H1 (cell line): ENCODE measurements at regions not wholly inside any gene's neighbourhood (a gene's known extent, or its start where the extent isn't known, plus 50 kb on each side); places are given as distances from the start of the nearest gene placed in this dataset.

Source experiments
- CTCF ChIA-PET: fragments of 300-600 bp; sonication (Branson Sonifier 250); formaldehyde crosslinking; loops from one replicate; lab custom pipeline; 2021; ENCODE audit not compliant: partially characterized antibody; lab: Charles Lee
- POLR2A ChIA-PET: fragments of 300-600 bp; sonication (Branson Sonifier 250); formaldehyde crosslinking; loops from one replicate; lab custom pipeline; 2021; ENCODE audit warnings: inconsistent platforms; ENCODE audit not compliant: partially characterized antibody; lab: Charles Lee
- DNase-seq, 2 experiments: peaks; one replicate each; pipeline versions ENCODE4 v3.0.0 to v3.0.0-alpha.2; 2010 to 2022; ENCODE audit warnings: low spot score in 2 of 2, low read depth in 1 of 2, mixed read lengths in 1 of 2
- FAIRE-seq: peaks from 2 replicates; lab custom pipeline; 2011; peaks lifted over from hg19 to GRCh38; lab: Jason Lieb, UNC
- H2AFZ ChIP-seq: 2 replicates; pipeline ENCODE4 v1.8.1; 2012; ENCODE audit warnings: low read length, inconsistent platforms
- H2AK5ac ChIP-seq: 2 replicates; pipeline ENCODE4 v1.6.1; 2013; ENCODE audit warnings: low read depth, low read length
- H2BK120ac ChIP-seq: replicated peaks from 2 replicates; pipeline ENCODE3; 2013; ENCODE audit warnings: low read depth, low read length, inconsistent platforms
- H2BK12ac ChIP-seq: 2 replicates; pipeline ENCODE4 v1.6.1; 2013; ENCODE audit warnings: low read depth, low read length
- H2BK15ac ChIP-seq: 2 replicates; pipeline ENCODE4 v1.6.1; 2013; ENCODE audit warnings: low read length
- H2BK20ac ChIP-seq: 2 replicates; pipeline ENCODE4 v1.6.1; 2013; ENCODE audit warnings: low read length
- H2BK5ac ChIP-seq: 2 replicates; pipeline ENCODE4 v1.6.1; 2013; ENCODE audit warnings: low read depth, low read length
- H3K14ac ChIP-seq: 2 replicates; pipeline ENCODE4 v1.6.1; 2013; ENCODE audit warnings: inconsistent platforms; ENCODE audit not compliant: insufficient read length
- H3K18ac ChIP-seq: 2 replicates; pipeline ENCODE4 v1.6.1; 2013; ENCODE audit warnings: low read length; ENCODE audit errors: extremely low read depth
- H3K23ac ChIP-seq: 2 replicates; pipeline ENCODE4 v1.6.1; 2013; ENCODE audit warnings: inconsistent platforms; ENCODE audit not compliant: insufficient read length
- H3K23me2 ChIP-seq: 2 replicates; pipeline ENCODE4 v1.6.1; 2013; ENCODE audit warnings: low read depth, low read length
- H3K27ac ChIP-seq: 2 replicates; pipeline ENCODE4 v1.6.1; 2011; ENCODE audit warnings: low read depth, low read length, inconsistent platforms
- H3K27me3 ChIP-seq, 4 experiments: replicated peaks in 1 of 4; 1 replicate in 1 of 4; 2 replicates in 3 of 4; pipeline versions ENCODE4 v1.6.1 to v1.8.1; 2011 to 2013; ENCODE audit warnings: low read length in 3 of 4, mild to moderate bottlenecking in 3 of 4, inconsistent platforms in 2 of 4, mixed read lengths in 2 of 4, moderate library complexity in 1 of 4; ENCODE audit not compliant: control insufficient read depth in 3 of 4, insufficient read depth in 3 of 4; ENCODE audit errors: extremely low read depth in 1 of 4
- H3K36me3 ChIP-seq, 4 experiments: 2 replicates each; pipeline versions ENCODE4 v1.6.1 to v1.8.1; 2011 to 2013; ENCODE audit warnings: mild to moderate bottlenecking in 4 of 4, low read length in 3 of 4, moderate library complexity in 2 of 4, control low read depth in 1 of 4, inconsistent platforms in 1 of 4; ENCODE audit not compliant: insufficient read depth in 4 of 4, control insufficient read depth in 2 of 4
- H3K4ac ChIP-seq: replicated peaks from 2 replicates; pipeline ENCODE3; 2013; ENCODE audit warnings: low read length, low read depth, mixed read lengths, inconsistent platforms; ENCODE audit not compliant: insufficient read length
- H3K4me1 ChIP-seq, 4 experiments: replicated peaks in 1 of 4; 1 replicate in 1 of 4; 2 replicates in 3 of 4; pipeline versions ENCODE4 v1.6.1 to v1.8.1; 2011 to 2013; ENCODE audit warnings: low read length in 3 of 4, inconsistent platforms in 2 of 4, mixed read lengths in 1 of 4; ENCODE audit not compliant: insufficient read depth in 4 of 4, control insufficient read depth in 3 of 4
- H3K4me2 ChIP-seq, 2 experiments: 2 replicates each; pipeline versions ENCODE4 v1.6.1 to v1.8.1; 2011 to 2013; ENCODE audit warnings: low read depth in 2 of 2, low read length in 2 of 2, control low read depth in 1 of 2, inconsistent platforms in 1 of 2, mild to moderate bottlenecking in 1 of 2; ENCODE audit not compliant: insufficient read depth in 1 of 2
- H3K4me3 ChIP-seq, 4 experiments: fragments of 200-600, 300-600 bp in 1 of 4; sonication (generic), shearing (Covaris generic), sonication (Bioruptor Twin) in 1 of 4; 2 replicates each; pipeline versions ENCODE4 v1.5.1 to v1.8.1; 2011 to 2016; ENCODE audit warnings: low read length in 4 of 4, low read depth in 3 of 4, control low read depth in 2 of 4, inconsistent platforms in 2 of 4, mild to moderate bottlenecking in 2 of 4, mixed read lengths in 1 of 4, moderate library complexity in 1 of 4; ENCODE audit not compliant: insufficient read depth in 2 of 4; ENCODE audit errors: extremely low read depth in 1 of 4
- H3K56ac ChIP-seq: replicated peaks from 2 replicates; pipeline ENCODE3; 2013; ENCODE audit warnings: low read depth, mild to moderate bottlenecking, mixed read lengths, low read length, inconsistent platforms; ENCODE audit not compliant: insufficient read length
- H3K79me1 ChIP-seq: 2 replicates; pipeline ENCODE4 v1.6.1; 2013; ENCODE audit warnings: low read depth, low read length, control low read depth
- H3K79me2 ChIP-seq, 2 experiments: 2 replicates each; pipeline versions ENCODE4 v1.6.1 to v1.8.1; 2012 to 2013; ENCODE audit warnings: low read length in 2 of 2, mild to moderate bottlenecking in 2 of 2, inconsistent platforms in 1 of 2; ENCODE audit not compliant: insufficient read depth in 2 of 2, control insufficient read depth in 1 of 2
- H3K9ac ChIP-seq, 4 experiments: replicated peaks in 1 of 4; 1 replicate in 1 of 4; 2 replicates in 3 of 4; pipeline versions ENCODE4 v1.6.1 to v1.8.1; 2011 to 2013; ENCODE audit warnings: low read depth in 3 of 4, low read length in 3 of 4, control low read depth in 2 of 4, mild to moderate bottlenecking in 2 of 4, moderate library complexity in 2 of 4, inconsistent platforms in 1 of 4; ENCODE audit errors: extremely low read depth in 1 of 4
- H3K9me3 ChIP-seq, 2 experiments: 2 replicates each; pipeline versions ENCODE4 v1.6.1 to v1.8.1; 2012 to 2013; ENCODE audit warnings: mild to moderate bottlenecking in 2 of 2, moderate library complexity in 2 of 2, control low read depth in 1 of 2, inconsistent platforms in 1 of 2, low read depth in 1 of 2, low read length in 1 of 2, mixed read lengths in 1 of 2; ENCODE audit not compliant: insufficient read depth in 2 of 2
- H4K20me1 ChIP-seq, 2 experiments: replicated peaks in 1 of 2; 2 replicates each; pipeline versions ENCODE3 to v1.8.1; 2011 to 2013; ENCODE audit warnings: inconsistent platforms in 2 of 2, low read length in 2 of 2, mild to moderate bottlenecking in 1 of 2; ENCODE audit not compliant: insufficient read depth in 2 of 2, control insufficient read depth in 1 of 2
- H4K5ac ChIP-seq: 2 replicates; pipeline ENCODE4 v1.6.1; 2013; ENCODE audit warnings: low read length, low read depth, mixed read lengths, inconsistent platforms; ENCODE audit not compliant: insufficient read length
- H4K8ac ChIP-seq: 2 replicates; pipeline ENCODE4 v1.8.0; 2013; ENCODE audit warnings: mild to moderate bottlenecking, moderate library complexity, low read length, inconsistent platforms; ENCODE audit not compliant: insufficient read depth; ENCODE audit errors: extremely low read depth
- H4K91ac ChIP-seq: replicated peaks from 2 replicates; pipeline ENCODE3; 2013; ENCODE audit warnings: low read length, mixed read lengths, inconsistent platforms; ENCODE audit not compliant: insufficient read length
- ASH2L ChIP-seq: fragments of 200-600, 300-600 bp; sonication (generic); IDR thresholded peaks from one replicate; pipeline ENCODE4 v1.7.1; 2017; ENCODE audit warnings: low read length
- CBX8 ChIP-seq: fragments of 300-800, 300-1000 bp; sonication (generic); IDR thresholded peaks from 2 replicates; pipeline ENCODE4 v1.7.1; 2016; ENCODE audit warnings: low read depth, low read length, borderline replicate concordance
- CTBP2 ChIP-seq: IDR thresholded peaks from 2 replicates; pipeline ENCODE4 v1.7.0; 2011; ENCODE audit warnings: borderline replicate concordance, mild to moderate bottlenecking, moderate library complexity, mixed read lengths, low read length; ENCODE audit not compliant: insufficient read depth, insufficient read length
- HDAC6 ChIP-seq: IDR thresholded peaks from one replicate; pipeline ENCODE4 v1.7.1; 2012; ENCODE audit warnings: low read depth, mild to moderate bottlenecking, inconsistent platforms, low read length, moderate library complexity
- KDM1A ChIP-seq: fragments of 200-600, 300-600 bp; sonication (generic); IDR thresholded peaks from 2 replicates; pipeline ENCODE4 v1.7.1; 2016; ENCODE audit warnings: mild to moderate bottlenecking, low read length, borderline replicate concordance
- MAX ChIP-seq: IDR thresholded peaks from 2 replicates; pipeline ENCODE4 v1.6.1; 2012; ENCODE audit warnings: inconsistent platforms
- POLR2A ChIP-seq, 2 experiments: IDR thresholded peaks; 1 replicate in 1 of 2; 2 replicates in 1 of 2; pipeline ENCODE4 v1.6.1; 2011; ENCODE audit warnings: low read depth in 2 of 2, low read length in 2 of 2, mild to moderate bottlenecking in 2 of 2; ENCODE audit errors: control extremely low read depth in 1 of 2
- RBBP5 ChIP-seq: IDR thresholded peaks from 2 replicates; pipeline ENCODE4 v1.7.1; 2012; ENCODE audit warnings: low read depth, mild to moderate bottlenecking, inconsistent platforms, low read length, moderate library complexity, borderline replicate concordance
- RXRA ChIP-seq: IDR thresholded peaks from 2 replicates; pipeline ENCODE4 v1.6.1; 2011; ENCODE audit warnings: low read depth, mild to moderate bottlenecking, low read length, moderate library complexity; ENCODE audit not compliant: insufficient read depth
- SAP30 ChIP-seq: fragments of 300-600 bp; sonication (generic); IDR thresholded peaks from 2 replicates; pipeline ENCODE4 v1.7.1; 2012; ENCODE audit warnings: low read length, moderate library complexity, mild to moderate bottlenecking, inconsistent platforms; ENCODE audit not compliant: insufficient read depth, insufficient replicate concordance
- SP2 ChIP-seq: IDR thresholded peaks from 2 replicates; pipeline ENCODE4 v1.6.1; 2012; ENCODE audit warnings: mild to moderate bottlenecking, low read length, inconsistent platforms
- SUZ12 ChIP-seq: fragments of 200-600 bp; sonication (generic); IDR thresholded peaks from 2 replicates; pipeline ENCODE4 v1.6.1; 2012; ENCODE audit warnings: mild to moderate bottlenecking, inconsistent platforms, low read length, moderate library complexity, mixed read lengths
- TAF7 ChIP-seq: optimal IDR thresholded peaks from 2 replicates; pipeline ENCODE3; 2011; ENCODE audit warnings: low read depth, mild to moderate bottlenecking, inconsistent platforms, low read length, moderate library complexity, borderline replicate concordance
- WGBS, 2 experiments: shearing (Covaris generic) in 1 of 2; methylation state at CpG; one replicate each; pipeline versions ENCODE4 v1.1.6 to v1.1.7; 2013 to 2015; ENCODE audit warnings: low lambda C conversion rate in 2 of 2, mixed read lengths in 2 of 2, inconsistent platforms in 1 of 2, low coverage in 1 of 2, missing lambda C conversion rate in 1 of 2; ENCODE audit not compliant: insufficient replicate concordance in 2 of 2, insufficient coverage in 1 of 2, insufficient read length in 1 of 2; ENCODE audit errors: extremely low coverage in 1 of 2, missing lambda C conversion rate in 1 of 2; 5-methylcytosine and 5-hydroxymethylcytosine counted together
- TF ChIP-seq, protein P1 (sequence below): IDR thresholded peaks from 2 replicates; pipeline ENCODE4 v1.6.1; 2012; ENCODE audit warnings: inconsistent platforms

- Histone ChIP-seq H3K4me2 (no peak overlapping the region), H3K27me3 (no peaks in the 10 kb centered on the region), H3K4me1 (0 out of 7 replicates have a peak, but pooled peaks cover 0 to 2% (median 0%) of the 10 kb centered on the region in 4 experiments), H3K79me1 (no peaks in the 10 kb centered on the region), H2AFZ (no peak overlapping the region; the same call in 1 of the 2 replicates), H3K27ac (no peak overlapping the region), H4K5ac (no peak overlapping the region), H3K4me3 (no peak overlapping the region), H2BK15ac (no peak overlapping the region), H3K36me3 (no peaks in the 10 kb centered on the region), H2AK5ac (no peak overlapping the region), H3K9me3 (no peaks in the 10 kb centered on the region), H3K18ac (no peak overlapping the region), H4K91ac (no peak overlapping the region), H2BK5ac (no peak overlapping the region), H3K9ac (no peak overlapping the region), H3K14ac (no peak overlapping the region), H3K4ac (no peak overlapping the region), H2BK120ac (no peak overlapping the region), H3K56ac (no peak overlapping the region), H3K79me2 (no peaks in the 10 kb centered on the region; a peak in 1 of 4 replicates), H4K20me1 (no peaks in the 10 kb centered on the region), H4K8ac (no peak overlapping the region), H2BK20ac (no peak overlapping the region), H2BK12ac (no peak overlapping the region), H3K23me2 (no peaks in the 10 kb centered on the region), H3K23ac (no peak overlapping the region)
- ChIA-PET CTCF (interaction anchor here (0.8 to 2.4 kb wide), 5 partner anchors 8 to 157 kb away, joined by 3 to 11 read pairs (median 3); no protein-coding TSS in a partner anchor), POLR2A (no interaction called here)
- DNase-seq (no peak), FAIRE-seq (no peak)
- 65% methylated on average over 4 of the region's 6 CpGs; no CpG with 5 or more reads in 1 of the 2 experiments for WGBS, 2 experiments
- TF ChIP-seq MAX (no peak), SAP30 (no peak), POLR2A (IDR thresholded peaks at IDR 0.05; ENCODE audit: control extremely low read depth in 1 of 2, low read depth in 2 of 2, low read length in 2 of 2) (no peak), SUZ12 (no peak), KDM1A (no peak), CBX8 (no peak), CTBP2 (no peak), TAF7 (no peak), SP2 (no peak), RXRA (no peak), HDAC6 (no peak), RBBP5 (no peak), ASH2L (no peak)
- TF ChIP-seq, protein P1, sequence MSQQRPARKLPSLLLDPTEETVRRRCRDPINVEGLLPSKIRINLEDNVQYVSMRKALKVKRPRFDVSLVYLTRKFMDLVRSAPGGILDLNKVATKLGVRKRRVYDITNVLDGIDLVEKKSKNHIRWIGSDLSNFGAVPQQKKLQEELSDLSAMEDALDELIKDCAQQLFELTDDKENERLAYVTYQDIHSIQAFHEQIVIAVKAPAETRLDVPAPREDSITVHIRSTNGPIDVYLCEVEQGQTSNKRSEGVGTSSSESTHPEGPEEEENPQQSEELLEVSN, result no peak
Measured at GRCh38 chr7:32415519-32415918, 74.7 kb downstream of the LSM5 start.
